ENCODE measurements at regions not wholly inside any gene's neighbourhood (a gene's known extent, or its start where the extent isn't known, plus 50 kb on each side); places are given as distances from the start of the nearest gene placed in this dataset.

DNA sequence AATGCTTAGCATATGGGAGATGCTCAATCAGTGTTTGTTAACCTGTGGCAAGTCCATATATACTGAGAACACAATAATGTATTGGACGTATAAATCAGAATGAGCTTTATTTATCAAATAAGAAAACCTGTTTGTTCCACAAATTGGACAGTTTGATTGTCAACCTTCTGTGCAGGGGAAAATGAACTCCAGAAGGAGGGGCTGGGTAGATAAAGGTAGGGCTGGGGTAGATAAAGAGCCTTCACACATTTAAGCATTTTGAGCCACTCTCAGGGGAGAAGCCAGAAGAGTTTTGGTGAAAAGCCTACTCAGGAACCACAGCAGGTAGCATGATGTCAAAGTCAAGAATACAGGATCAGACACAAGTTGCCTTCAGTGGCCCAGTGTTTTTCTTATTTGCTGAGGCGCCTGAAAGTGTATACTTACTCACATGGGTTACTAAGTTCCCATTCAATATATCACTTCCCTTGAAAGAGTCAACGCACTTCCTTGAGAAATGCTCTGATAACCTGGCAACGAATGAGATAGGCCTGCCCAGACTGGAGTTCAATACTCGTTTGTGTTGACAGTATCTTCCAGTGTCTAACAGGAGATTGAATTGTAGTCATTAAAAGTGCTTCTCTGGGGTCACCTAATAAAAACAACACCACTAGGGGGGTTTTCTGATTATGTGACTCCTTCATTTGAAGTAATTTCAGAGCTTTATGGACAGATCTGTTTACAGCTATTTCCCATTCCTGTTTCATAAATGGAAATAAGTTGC is 263.9 kb upstream of the CITED2 start:
- DNase-seq (ENCODE audit: low read depth) = no peak

DNA sequence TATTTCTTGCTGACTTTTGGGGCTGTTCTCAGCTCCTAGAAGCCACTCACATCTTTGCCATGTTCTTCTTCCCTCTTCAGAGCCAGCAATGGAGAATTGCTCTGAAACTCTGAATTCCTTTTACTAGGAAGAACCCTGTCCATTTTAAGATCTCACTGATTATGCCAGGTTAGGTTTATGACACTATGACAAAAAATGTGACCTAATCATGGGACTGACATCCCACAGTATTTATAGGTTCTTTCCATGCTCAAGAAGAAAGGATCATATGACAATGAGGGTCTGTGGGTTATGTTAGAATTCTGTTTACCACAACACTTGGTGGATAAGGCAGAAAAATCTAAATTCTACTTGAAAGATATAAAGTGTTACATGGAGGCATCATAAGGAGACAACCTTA is 263.3 kb upstream of the CITED2 start:
- DNase-seq (ENCODE audit: low read depth) = no peak

DNA sequence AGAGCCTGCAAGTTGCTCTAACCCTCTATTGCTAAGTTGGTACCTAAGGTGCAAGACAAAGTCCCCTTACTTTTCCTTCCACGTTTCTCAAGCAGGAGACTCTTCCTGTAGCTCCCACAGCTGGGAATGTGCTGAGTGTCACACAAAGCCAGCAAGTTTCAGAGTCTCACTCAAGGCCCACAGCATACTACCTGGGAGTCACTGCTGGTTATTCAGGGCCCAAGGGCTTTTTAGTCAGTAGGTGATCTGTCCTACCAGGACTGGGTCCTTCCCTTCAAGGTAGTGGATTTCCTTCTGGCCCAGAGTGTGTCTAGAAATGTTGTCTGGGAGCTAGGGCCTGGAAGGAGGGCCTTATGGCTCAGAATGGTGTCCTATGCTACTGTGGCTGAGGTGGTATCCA is 261.9 kb upstream of the CITED2 start:
- no peak for DNase-seq (ENCODE audit: low read depth)

DNA sequence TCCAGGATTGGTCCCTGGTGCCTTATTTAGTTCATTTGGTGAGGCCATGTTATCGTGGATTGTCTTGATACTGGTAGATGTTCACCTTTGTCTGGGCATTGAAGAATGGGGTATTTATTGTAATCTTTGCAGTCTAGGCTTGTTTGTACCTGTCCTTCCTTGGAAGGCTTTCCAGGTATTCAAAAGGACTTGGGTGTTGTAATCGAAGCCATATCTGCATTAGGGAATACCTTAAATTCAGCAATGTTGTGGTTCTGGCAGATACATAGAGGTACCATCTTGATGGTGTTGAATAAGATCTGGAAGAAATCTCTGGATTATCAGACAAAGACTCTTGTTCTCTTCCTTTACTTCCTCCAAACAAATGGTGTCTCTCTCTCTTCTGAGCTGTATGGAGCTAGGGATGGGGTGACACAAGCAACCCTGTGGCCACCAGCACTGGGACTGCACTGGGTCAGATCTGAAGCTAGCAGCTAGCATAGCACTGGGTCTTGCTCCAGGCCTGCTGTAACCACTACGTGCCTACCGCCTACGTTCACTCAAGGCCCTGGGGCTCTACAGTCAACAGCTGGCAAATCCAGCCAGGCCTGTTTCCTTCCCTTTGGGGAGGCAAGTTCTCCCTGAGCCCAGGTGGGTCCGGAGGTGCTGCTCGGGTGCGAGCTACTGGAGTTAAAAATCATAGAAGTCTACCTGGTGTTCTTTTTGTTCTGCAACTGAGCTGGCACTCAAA is 261.1 kb upstream of the CITED2 start:
- DNase-seq (ENCODE audit: low read depth) = no peak

DNA sequence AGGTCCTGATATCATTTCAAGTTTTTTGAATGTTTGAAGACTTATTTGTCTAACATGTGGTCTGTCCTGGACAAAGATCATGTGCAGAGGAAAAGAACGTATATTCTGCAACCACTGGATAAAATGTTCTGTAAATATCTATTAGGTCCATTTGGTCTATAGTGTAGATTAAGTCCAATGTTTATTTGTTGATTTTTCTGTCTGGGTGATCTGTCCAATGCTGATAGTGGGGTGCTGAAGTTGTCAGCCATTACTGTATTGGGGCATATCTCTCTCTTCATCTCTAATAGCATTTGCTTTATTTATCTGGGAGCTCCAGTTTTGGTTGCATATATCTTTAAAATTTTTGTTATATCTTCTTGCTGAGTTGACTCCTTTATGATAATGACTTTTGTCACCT is 258.4 kb upstream of the CITED2 start:
- no peak for DNase-seq (ENCODE audit: low read depth)

DNA sequence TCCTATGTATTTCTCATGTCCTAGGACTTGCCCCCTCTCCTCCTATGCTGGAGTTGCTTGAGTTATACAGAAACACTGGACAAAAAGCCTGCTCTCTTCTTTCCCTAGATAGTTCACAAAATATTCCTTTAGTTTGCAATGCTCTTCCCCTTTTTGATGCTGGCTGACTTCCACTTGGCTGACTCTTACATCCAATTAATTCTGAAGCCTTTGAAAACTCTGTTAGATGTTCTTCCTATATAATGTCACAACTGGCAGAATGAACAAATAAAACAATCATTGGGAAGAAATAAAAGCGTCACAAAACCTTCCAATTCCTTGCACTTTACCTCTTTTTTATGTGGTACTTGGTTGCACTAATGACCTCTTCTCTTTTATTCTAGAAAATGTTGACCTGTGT is 253.8 kb upstream of the CITED2 start:
- no peak for DNase-seq (ENCODE audit: low read depth)

DNA sequence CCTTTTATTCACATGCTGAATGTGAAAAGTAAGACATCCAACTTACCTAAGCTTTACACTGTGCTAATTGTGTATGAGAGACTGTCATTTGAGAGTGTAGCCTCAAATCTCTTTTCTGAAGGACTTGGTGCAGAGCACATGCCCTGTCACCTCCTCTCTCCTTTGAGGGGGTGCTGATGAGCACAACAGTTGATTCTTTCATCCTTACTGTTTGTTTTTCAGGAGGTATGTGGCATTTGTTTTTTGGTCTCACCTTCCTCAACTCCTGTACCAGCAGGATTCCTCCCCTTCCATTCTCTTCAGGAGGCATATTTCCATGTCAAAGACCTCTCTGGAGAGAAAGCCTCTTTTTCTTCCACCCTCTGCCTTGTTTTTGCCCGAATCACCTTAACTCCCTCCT is 252.6 kb upstream of the CITED2 start:
- no peak for DNase-seq (ENCODE audit: low read depth)

DNA sequence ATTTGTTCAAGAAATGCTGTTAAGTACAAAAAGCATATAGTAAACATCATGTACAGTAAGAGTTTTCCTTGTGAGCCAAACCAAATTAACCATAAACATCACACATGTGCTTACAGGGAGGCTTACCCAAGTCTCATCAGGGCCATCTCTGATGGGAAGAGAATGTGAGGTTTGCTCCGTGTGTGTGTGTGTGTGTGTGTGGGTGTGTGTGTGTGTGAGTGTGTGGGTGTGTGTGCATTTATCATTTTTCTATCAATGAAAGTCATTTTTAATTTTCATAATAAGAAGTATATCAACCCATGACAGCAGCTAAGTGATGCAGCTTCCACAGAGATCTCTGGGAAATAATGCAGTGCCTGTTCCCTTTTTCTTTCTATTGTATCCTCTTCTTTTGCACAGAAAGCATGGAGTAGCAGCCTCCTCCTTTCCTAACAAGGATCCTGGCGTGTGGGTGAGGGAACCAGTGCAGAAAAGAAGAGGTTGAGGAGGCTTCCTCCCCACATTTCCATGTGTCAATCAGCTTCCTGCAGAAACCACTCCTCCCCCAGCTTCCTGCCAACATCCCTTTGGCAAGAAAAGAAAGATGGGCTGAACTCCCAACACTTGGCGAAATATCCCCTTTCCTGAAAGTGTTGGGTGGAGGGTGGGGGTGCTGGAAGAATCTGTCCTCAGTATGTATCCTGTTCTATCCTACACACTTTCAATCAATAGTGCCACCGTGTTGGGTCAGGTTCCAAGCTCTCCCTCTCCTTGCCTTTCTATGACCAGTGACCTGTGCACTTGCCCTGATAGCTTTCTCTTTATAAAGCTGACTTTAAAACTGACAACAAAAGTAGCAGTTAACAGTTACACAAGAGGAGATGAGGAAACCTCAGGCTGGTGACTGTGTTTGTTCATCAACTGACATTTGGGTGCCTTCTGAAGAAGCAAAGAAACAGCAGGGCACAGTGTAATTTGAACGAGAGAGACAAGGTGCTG is 251.8 kb upstream of the CITED2 start:
- no peak for DNase-seq (ENCODE audit: low read depth)

DNA sequence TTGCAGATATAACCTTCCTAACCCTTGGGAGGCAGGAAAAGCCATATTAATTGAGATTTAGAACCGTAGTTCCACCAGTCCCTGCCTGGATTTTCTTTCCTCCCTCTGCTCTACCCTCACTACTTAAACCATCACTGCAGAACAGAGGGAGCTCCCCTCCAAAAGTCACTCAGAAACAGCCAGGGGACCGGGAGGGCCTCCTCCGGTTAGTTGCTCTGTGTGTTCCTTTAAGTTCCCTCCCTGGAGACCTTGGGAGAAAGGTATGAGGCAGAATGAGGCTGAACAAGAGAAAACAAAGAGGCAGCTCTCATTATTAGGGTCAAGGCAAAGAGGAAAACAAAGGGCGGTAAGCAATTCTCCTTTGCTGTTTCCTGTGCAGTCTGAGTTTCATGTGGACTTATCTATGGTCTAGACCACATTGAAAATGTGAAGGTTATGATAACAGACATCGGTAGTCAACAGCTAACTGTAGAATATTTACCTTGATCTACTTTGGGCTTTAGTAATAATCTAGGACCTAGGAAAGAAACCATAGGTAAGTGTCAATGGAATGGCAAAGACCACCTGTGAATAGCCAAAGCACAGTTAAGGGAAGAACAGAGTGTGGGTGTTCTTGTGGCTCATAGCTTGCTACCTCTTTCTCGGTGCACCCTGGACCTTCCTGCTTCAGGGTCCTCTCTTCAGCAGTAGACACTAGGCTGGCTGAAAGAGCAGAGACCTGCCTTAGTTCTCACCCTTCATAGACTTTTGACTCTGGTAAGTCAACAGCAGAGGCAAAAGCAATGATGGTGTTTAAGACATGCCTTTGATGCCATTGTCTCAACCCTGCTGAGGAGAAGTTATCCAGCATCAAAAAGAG is 250.9 kb upstream of the CITED2 start:
- DNase-seq (ENCODE audit: low read depth) = no peak

DNA sequence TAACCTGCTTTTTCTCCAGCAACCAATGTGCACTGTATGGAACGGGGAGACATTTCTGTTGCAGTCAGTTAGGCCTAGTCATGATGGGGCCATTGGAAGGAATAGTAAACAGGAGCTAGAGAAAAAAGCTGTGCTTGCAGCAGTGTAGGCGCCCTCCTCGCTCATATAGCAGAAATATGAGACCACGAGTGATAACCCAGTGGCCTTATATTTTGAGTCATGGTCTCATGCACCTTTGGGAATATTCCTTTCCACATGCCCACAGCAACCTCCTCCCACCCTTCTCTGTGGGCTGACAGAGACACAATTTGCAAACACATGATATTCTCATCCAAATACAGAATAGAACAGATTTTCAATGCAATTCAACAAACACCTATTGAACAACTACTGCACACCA is 248.9 kb upstream of the CITED2 start:
- no peak for DNase-seq (ENCODE audit: low read depth)

DNA sequence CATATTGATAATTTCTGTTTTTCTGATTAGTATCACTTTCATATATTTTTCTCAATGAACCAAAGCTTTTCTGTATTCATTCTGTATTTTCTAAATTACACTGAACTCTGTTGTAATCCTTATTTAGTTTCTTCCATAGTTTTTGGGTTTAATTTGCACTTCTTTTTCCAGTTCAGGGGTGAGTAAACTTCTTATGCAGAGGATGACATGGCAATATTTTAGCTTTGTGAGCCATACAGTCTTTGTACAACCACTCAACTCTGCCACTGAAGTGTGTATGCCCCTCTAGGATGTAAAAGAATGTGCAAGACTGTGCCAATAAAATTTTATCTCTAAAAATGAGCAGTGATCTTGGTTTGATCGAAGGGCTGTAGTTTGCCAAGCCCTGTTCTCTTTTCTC is 239.0 kb upstream of the CITED2 start:
- DNase-seq (ENCODE audit: low read depth) = no peak

DNA sequence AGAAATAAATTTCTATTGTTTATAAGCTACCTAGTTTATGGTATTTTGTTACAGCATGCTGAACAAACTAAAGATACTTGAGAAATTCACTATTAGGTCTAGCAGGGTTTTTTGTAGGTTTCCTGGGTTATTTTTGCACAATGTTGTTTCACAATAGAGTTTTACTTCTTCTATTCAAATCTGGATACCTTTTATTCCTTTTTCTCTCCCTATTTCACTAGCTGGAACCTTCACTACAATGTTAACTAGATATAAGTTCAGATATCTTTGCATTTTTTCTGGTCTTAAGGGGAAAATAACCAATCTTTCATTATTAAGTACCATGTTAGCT is 237.7 kb upstream of the CITED2 start:
- no peak for DNase-seq (ENCODE audit: low read depth)

DNA sequence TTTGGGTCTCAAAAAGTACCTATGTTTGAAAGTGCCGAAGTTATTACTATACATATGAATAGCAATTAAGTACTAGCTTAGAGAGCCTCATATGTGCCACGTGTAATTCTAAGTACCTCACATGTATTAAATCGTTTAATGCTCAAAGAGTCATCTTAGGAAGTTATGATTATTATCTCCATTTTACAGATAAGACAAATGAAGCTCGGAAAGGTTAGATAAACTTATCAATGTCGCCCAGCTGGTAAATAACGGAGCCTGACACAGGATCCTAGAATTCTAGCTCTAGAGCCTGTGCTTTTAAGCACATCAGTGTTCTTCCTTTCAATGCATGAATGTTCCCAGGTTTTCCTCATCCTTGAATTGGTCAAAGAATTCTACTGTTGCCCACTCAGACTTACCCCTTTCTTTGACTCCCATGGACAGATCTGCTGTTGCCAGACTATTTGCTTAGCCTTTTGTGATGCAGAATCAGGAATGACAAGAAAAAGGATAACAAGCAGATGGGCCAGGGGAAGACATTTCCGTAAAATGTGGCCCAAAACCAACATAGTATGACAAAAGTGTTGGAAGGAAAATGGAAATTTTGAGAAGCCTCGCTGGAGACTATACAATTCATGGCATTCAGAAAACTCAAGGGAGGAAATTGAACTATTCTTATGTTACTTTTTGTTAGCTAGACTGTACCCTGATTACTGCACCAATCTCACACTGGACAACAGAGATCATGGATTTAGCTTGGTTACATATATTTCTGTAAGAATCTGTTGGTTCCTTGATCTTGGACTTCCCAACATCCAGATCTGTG is 237.1 kb upstream of the CITED2 start:
- DNase-seq (ENCODE audit: low read depth) = no peak

DNA sequence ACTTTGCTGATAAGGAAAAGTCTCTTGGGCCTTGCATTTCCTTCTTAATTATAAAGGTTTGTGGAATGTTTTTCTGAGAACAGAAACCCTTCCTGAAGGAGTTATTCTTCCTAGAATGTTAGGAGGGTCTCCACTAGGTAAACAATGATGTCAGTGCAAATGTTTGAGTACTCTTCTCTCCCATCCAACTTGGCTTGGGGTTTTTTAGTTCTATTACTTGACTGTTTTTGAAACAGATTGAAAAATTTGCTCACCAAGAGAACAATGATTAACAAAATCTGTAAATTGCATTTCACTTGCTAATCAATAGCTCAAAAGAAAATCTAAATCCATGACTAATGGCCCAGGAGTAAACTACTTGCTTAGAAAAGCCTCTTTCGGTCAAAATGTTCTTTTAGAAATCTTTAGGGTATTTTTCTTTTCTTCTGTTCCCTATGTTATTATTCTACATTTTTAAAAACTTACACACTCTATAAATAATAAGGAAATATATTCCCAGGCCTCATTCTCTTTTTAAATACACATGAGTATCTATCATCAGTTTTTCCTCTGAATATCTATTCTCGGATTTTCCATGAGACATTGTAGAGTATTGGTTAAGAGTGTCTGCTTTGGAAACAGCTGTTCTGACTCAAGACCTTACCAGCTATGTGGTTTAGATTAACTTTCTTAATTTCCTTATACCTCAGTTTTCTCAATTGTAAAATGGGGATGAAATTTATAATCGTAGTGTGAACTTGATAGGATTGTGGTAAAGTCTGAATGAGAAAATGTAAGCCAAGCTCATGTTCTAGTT is 234.2 kb upstream of the CITED2 start:
- DNase-seq (ENCODE audit: low read depth) = no peak

DNA sequence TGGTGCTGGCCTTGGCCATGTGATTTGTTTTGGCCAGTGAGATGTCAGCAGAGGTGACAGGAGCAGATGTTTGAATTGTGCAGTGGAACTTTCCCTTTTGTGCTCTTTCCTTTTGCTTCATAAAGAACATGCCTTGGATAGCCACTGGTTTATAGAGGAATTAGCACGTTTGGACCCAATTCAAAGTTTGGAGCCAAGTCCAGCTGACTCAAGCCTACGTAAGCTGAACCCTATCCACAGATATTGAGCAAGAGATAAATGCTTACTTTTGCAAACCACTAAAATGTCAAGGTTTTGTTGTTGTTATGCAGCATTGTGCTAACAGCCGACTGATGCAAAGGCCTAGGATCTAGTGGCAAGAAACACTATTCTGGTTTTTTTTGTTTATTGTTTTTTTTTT is 230.9 kb upstream of the CITED2 start:
- no peak for DNase-seq (ENCODE audit: low read depth)

DNA sequence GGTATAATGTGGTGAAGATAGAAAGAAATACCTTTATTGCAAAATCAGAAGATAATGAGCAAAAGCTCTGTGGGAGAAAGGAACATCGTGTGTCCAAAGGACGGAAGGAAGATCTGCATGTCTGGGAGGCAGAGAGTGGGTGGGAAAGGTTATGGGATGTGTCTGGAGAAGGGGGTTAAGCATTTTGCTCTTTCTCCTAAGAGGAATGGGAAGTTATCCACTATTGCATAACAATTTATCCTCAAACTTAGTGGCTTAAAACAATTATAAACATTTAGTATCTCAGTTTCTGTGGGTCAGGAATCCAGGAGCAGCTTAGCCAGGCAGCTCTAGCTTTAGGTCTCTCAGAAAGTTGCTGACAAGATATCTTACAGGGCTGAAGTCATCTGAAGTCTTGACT is 229.1 kb upstream of the CITED2 start:
- DNase-seq (ENCODE audit: low read depth) = no peak

DNA sequence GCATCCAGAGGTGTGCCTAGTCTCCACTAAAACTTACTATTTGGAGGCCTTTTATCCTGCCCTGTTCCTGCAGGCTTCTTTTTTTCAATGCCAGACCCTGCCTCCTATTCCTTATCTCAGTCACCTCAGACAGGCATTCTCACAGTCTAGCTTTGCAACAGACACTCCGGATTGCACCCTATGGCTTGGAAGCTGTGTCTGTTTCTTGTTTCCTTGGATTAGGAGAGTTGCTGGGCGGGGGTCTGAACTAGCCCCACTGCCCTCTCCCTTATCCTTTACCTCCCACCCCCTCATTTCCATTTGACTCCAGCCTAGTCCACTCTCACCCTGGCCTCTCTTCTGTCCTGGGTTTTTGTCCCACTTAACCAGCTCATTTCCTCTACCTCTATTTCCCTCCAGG is 228.1 kb upstream of the CITED2 start:
- no peak for DNase-seq (ENCODE audit: low read depth)

DNA sequence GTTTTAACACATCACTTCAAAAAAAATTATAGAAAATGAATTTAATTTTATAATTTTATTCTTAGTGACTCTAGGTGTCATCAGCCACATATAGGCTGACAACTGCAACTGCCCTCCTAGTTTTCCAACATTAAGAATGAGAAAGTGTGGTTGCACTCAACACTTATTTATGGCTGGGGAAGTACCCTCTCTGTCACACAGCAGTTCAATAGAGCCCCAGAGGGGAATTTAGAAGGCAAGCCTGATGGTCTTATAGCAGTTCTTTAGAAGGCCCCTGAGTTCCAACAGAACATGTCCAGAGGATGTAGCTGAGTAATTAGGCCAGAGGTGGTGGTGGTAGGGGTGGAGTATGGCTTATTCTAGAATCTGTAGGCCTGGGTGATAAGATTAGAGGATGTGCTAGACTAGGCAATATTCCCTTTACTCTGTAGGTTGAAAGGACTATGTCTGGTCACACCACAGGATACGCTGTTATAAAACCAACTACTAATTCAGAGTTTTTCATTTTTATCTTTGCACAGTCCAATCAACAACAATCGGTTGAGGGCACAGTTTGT is 226.5 kb upstream of the CITED2 start:
- no peak for DNase-seq (ENCODE audit: low read depth)

DNA sequence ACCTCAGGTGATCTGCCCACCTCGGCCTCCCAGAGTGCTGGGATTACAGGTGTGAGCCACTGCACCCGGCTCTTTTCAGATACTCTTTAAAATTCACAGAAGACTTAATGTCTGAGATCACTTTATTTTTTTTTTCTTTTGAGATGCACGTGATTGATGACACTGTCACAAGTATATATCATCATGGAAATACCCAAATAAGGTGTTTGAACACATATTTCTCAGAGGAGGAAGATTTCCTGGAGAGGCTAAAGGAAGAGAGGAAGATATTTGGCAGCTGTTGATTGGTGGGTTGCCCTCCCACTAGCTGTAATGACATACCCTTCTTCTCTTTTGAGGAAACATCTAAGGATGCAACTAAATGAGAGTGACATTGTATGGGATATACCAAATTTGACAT is 225.9 kb upstream of the CITED2 start:
- DNase-seq (ENCODE audit: low read depth) = no peak
